ENCODE measurements at regions not wholly inside any gene's neighbourhood (a gene's known extent, or its start where the extent isn't known, plus 50 kb on each side); places are given as distances from the start of the nearest gene placed in this dataset.

DNA sequence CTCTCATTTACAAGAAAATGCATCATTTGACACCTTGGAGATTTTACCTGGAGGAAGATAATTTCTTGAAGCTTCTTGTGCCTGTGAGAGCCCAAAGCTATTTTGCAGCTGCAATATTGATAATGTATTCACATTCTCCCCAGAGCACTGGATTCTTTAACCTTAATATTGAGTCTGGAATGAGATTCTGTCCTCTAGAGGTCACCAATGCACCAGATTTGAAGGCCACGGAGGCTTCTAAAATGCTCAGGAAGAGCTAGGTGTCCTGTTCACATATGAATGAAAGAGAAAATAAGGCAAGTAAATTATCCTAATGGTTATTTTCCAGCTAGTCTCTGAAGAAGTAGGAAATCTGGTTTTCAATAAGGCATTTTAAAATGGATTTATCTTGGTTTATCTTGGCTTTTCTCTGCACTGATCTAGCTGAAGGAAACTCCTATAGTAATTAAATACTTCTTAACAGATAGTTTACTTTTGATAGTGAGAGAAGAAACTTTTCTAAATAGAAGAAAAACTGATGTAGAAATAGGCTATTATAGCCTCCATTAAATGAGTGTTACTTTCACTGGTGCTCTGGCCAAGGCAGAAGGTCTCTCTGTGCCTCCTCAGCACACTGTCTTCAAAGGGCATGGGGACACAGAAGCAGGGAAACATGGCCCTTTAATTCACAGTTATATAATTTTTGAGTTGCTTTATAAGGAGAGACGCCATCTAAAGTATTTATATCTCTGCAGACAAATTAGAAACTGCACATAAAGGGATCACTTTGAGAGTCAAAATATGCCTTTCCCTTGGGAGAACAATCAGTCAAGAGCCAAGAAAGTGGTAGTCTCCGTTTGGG, 297.0 kb upstream of the ACTBL2 start:
- TF ChIP-seq, protein P1, sequence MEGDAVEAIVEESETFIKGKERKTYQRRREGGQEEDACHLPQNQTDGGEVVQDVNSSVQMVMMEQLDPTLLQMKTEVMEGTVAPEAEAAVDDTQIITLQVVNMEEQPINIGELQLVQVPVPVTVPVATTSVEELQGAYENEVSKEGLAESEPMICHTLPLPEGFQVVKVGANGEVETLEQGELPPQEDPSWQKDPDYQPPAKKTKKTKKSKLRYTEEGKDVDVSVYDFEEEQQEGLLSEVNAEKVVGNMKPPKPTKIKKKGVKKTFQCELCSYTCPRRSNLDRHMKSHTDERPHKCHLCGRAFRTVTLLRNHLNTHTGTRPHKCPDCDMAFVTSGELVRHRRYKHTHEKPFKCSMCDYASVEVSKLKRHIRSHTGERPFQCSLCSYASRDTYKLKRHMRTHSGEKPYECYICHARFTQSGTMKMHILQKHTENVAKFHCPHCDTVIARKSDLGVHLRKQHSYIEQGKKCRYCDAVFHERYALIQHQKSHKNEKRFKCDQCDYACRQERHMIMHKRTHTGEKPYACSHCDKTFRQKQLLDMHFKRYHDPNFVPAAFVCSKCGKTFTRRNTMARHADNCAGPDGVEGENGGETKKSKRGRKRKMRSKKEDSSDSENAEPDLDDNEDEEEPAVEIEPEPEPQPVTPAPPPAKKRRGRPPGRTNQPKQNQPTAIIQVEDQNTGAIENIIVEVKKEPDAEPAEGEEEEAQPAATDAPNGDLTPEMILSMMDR (conservative IDR thresholded peaks at IDR 0.05), result peak; percentile 78
- no peak overlapping the region for H3K27ac ChIP-seq

DNA sequence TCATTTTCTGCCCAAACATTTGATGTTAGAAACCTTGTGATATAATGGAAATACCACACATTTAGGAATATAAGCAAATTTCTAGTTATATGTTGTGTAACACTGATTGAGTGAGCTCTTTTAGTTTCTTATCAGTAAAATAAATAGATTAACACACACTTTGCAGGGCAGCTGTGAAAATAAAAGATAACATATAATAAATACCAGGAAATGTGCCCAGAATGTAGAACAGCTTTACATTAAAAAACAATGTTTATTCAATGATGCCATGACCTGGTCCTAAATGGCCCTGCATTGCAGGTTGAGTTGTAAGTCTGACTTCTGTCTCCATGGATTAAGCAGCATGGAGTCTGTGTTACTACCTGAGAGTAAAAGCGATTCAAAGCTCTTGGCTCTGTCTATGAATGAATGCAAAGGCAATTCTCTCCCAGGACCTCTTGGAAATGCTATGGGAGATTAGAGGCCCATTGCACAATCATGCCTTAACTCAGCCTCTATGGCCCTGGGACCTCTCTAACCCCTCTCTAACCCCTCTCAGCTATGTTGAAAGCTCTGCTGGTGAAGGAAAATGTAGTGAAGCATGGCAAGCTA, 296.0 kb upstream of the ACTBL2 start:
- TF ChIP-seq, protein P1 (conservative IDR thresholded peaks at IDR 0.05), result no peak
- H3K27ac ChIP-seq, result no peak overlapping the region

DNA sequence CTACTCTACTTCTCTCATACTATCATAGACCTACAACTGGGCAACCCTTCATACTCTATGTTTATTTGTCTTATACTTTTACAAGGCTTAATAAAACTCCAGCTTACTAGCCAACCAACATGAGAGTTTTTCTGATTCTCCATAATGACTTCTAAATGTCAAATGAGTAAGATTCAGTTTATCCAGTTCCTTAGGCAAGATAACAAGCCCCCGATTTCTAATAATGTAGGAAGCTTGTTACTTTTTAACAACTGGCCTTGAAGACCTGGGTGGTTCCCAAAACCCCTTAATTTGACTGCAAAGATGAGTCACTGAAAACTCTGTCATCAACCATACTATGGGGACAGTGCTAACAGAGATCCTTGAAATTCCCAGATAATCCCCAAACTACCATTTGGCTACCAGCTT, 294.6 kb upstream of the ACTBL2 start:
- peak overlapping the region; percentile 49 for H3K27ac ChIP-seq
- TF ChIP-seq, protein P1 (conservative IDR thresholded peaks at IDR 0.05), result no peak

DNA sequence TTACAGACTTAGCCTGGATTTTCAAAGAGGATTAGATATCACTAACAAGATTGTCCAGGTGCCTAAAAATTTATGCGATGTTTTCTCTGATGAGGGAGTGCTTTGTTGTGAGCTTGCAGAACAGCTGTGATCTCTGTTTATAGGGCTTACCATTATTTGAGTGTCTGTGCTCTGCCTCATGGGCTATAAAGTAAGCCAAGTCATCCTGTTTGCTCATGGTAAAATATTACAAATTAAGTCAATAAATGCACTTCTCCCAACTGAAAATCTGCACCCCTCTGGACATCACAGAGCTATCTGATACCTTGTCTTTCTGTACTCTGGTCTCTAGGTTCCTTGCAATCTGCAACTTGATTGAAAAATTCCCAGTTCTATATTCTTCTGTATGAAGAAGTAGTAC, 293.4 kb upstream of the ACTBL2 start:
- TF ChIP-seq, protein P1 (conservative IDR thresholded peaks at IDR 0.05), result no peak
- peak overlapping the region; percentile 49 for H3K27ac ChIP-seq

DNA sequence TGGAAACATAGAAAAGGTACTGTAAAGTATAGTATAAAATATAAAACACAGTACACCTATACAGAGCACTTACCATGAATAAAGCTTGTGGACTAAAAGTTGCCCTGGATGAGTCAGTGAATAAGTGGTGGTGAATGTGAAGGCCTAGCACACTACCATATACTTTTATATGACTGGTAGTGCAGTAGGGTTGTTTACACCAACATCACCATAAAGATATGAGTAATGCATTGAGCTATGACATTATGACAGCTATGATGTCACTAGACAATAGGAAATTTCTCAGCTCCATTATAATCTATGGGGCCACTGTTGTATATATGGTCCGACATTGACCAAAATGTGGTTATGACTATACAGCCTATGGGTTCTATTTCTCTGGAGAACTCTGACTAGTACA, 291.8 kb upstream of the ACTBL2 start:
- TF ChIP-seq, protein P1 (conservative IDR thresholded peaks at IDR 0.05), result no peak
- H3K27ac ChIP-seq, result no peak overlapping the region

DNA sequence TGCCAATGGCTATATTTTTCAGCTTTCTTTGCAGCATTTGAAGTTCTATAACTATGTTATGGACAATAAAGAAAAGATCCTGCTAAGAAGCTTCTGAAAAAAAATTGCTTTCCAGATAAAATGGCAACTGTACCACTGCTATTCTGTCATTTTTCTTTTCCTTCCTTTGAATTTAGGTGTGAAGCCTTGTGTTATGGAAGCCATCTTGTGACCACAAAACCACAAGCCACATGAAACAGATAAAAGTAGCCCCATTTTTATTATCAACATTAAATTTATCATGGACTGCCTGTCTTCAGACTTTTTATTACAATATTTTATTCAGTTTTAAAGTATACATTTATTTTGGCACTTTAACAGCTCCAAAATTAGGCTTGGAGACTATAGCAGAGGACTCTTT, 289.9 kb upstream of the ACTBL2 start:
- no peak overlapping the region for H3K27ac ChIP-seq
- TF ChIP-seq, protein P1 (conservative IDR thresholded peaks at IDR 0.05), result no peak

DNA sequence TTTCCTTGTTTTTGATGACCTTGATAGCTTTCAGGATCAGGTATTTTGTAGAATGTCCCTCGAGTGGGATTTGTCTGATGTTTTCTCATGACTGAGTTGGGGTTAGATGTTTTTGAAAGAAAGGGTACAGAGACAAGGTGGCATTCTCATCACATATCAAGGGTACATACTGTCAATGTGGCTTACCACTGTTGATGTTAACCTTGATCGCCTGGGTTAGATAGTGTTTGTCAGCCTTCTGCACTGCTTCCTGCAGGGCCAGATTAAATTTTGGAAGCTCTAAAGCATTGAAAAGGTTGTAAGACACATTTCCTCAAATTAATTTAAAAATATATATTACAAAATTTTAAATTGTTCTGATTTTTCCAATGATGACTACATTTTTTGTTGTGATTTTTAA, 287.4 kb upstream of the ACTBL2 start:
- H3K27ac ChIP-seq, result no peak overlapping the region
- TF ChIP-seq, protein P1 (conservative IDR thresholded peaks at IDR 0.05), result no peak
